HCT116 (cell line): ENCODE measurements at regions not wholly inside any gene's neighbourhood (a gene's known extent, or its start where the extent isn't known, plus 50 kb on each side); places are given as distances from the start of the nearest gene placed in this dataset.

ENCODE experiments used
- CBX3 ChIP-seq: IDR thresholded peaks from 2 replicates; pipeline ENCODE4 v1.6.1; 2012; ENCODE audit warnings: low read depth
- CEBPB ChIP-seq: IDR thresholded peaks from 2 replicates; pipeline ENCODE4 v1.6.1; 2012; ENCODE audit warnings: low read depth
- CTCF ChIP-seq, 3 experiments: fragments of 200-600 bp in 1 of 3; sonication (generic) in 1 of 3; IDR thresholded peaks in 2 of 3; conservative IDR thresholded peaks in 1 of 3; 2 replicates each; pipeline ENCODE4 v1.5.1; 2012 to 2017; ENCODE audit warnings: low read depth in 2 of 3, low read length in 2 of 3, antibody characterized with exemption in 1 of 3, borderline replicate concordance in 1 of 3, control low read depth in 1 of 3, mild to moderate bottlenecking in 1 of 3, mixed read lengths in 1 of 3, mixed run types in 1 of 3, moderate library complexity in 1 of 3; ENCODE audit not compliant: insufficient read depth in 1 of 3
- EGR1 ChIP-seq: IDR thresholded peaks from 2 replicates; pipeline ENCODE4 v1.6.1; 2012; ENCODE audit warnings: low read depth
- EZH2 ChIP-seq: fragments of 200-600 bp; sonication (generic); IDR thresholded peaks from 2 replicates; pipeline ENCODE4 v1.6.1; 2017; ENCODE audit warnings: antibody characterized with exemption, mixed run types
- EZH2phosphoT487 ChIP-seq: fragments of 200-600 bp; IDR thresholded peaks from 2 replicates; pipeline ENCODE4 v1.6.1; 2018; ENCODE audit warnings: antibody characterized with exemption, borderline replicate concordance
- FOSL1 ChIP-seq: IDR thresholded peaks from 2 replicates; pipeline ENCODE4 v1.6.1; 2012; ENCODE audit warnings: low read depth
- POLR2A ChIP-seq: IDR thresholded peaks from 2 replicates; pipeline ENCODE4 v1.7.0; 2011; ENCODE audit warnings: borderline replicate concordance; ENCODE audit not compliant: insufficient read depth, insufficient read length; ENCODE audit errors: extremely low read depth
- POLR2AphosphoS5 ChIP-seq: IDR thresholded peaks from 2 replicates; pipeline ENCODE4 v1.6.1; 2011; ENCODE audit warnings: mild to moderate bottlenecking, low read depth, low read length, moderate library complexity
- TCF7L2 ChIP-seq: IDR thresholded peaks from 2 replicates; pipeline ENCODE4 v1.7.0; 2011; ENCODE audit warnings: borderline replicate concordance, inconsistent platforms; ENCODE audit not compliant: insufficient read depth, insufficient read length; ENCODE audit errors: extremely low read depth

- TF ChIP-seq POLR2A (no peak), CEBPB (no peak), CTCF (IDR thresholded peaks at IDR 0.05 in 2 of 3, conservative IDR thresholded peaks at IDR 0.05 in 1 of 3; ENCODE audit: borderline replicate concordance in 1 of 3, insufficient read depth in 1 of 3, low read depth in 2 of 3, low read length in 2 of 3) (no peak), CBX3 (no peak), FOSL1 (no peak), POLR2AphosphoS5 (no peak), EGR1 (no peak), EZH2 (no peak), TCF7L2 (no peak), EZH2phosphoT487 (no peak)
These were observed 1234.9 kb upstream of the CITED2 start for GRCh38 chr6:140609321-140609720.
